HL-60 (cell line): ENCODE measurements at regions not wholly inside any gene's neighbourhood (a gene's known extent, or its start where the extent isn't known, plus 50 kb on each side); places are given as distances from the start of the nearest gene placed in this dataset.

Source experiments
- DNase-seq, 2 experiments: peaks; one replicate each; pipeline ENCODE4 v3.0.0-alpha.2; 2010 to 2020; ENCODE audit warnings: low read depth in 1 of 2, low spot score in 1 of 2
- H3K27ac ChIP-seq: fragments of 250-450 bp; sonication (Bioruptor Pico); replicated peaks from 2 replicates; pipeline ENCODE4 v1.5.1; 2020; ENCODE audit warnings: mild to moderate bottlenecking, moderate library complexity
- H3K27me3 ChIP-seq: fragments of 250-450 bp; sonication (Bioruptor Pico); 2 replicates; pipeline ENCODE4 v1.5.1; 2021; ENCODE audit warnings: mild to moderate bottlenecking, moderate library complexity; ENCODE audit not compliant: insufficient read depth, poor library complexity, severe bottlenecking
- H3K4me3 ChIP-seq: replicated peaks from 2 replicates; pipeline ENCODE4 v1.5.1; 2011; ENCODE audit warnings: mild to moderate bottlenecking, control low read depth, low read length; ENCODE audit not compliant: insufficient read depth
- CTCF ChIP-seq: IDR thresholded peaks from one replicate; pipeline ENCODE4 v1.5.1; 2011; ENCODE audit warnings: low read length, control low read depth, inconsistent platforms; ENCODE audit not compliant: insufficient read depth
- GABPA ChIP-seq: IDR thresholded peaks from 2 replicates; pipeline ENCODE4 v1.6.1; 2012; ENCODE audit warnings: low read depth
- POLR2AphosphoS5 ChIP-seq: IDR thresholded peaks from 2 replicates; pipeline ENCODE4 v1.6.1; 2012; ENCODE audit warnings: low read depth
- REST ChIP-seq: IDR thresholded peaks from 2 replicates; pipeline ENCODE4 v1.6.1; 2012; ENCODE audit warnings: low read depth; ENCODE audit not compliant: insufficient replicate concordance
- SPI1 ChIP-seq: IDR thresholded peaks from 2 replicates; pipeline ENCODE4 v1.6.1; 2012; ENCODE audit warnings: low read depth, mild to moderate bottlenecking, borderline replicate concordance

- TF ChIP-seq REST (no peak), GABPA (no peak), POLR2AphosphoS5 (no peak), SPI1 (no peak), CTCF (no peak)
- no peak for DNase-seq
- H3K4me3 ChIP-seq: no peak overlapping the region
- no peak overlapping the region for H3K27ac ChIP-seq
- H3K27me3 ChIP-seq: no peaks in the 10 kb centered on the region
Measured at GRCh38 chr21:19590044-19590443, 1186.5 kb upstream of the TMPRSS15 start.

GRCh38 chr21:19603011-19603593 lies 1199.5 kb upstream of the TMPRSS15 start:
- no peak for DNase-seq
- no peak for TF ChIP-seq CTCF
- TF ChIP-seq POLR2AphosphoS5: no peak
- TF ChIP-seq REST: no peak
- no peak for TF ChIP-seq GABPA
- TF ChIP-seq SPI1: no peak
- Histone ChIP-seq H3K4me3 (no peak overlapping the region), H3K27me3 (no peaks in the 10 kb centered on the region), H3K27ac (no peak overlapping the region)

- H3K27me3 ChIP-seq: no peaks in the 10 kb centered on the region
- TF ChIP-seq GABPA (no peak), CTCF (no peak), REST (no peak), POLR2AphosphoS5 (no peak), SPI1 (no peak)
- no peak for DNase-seq
- no peak overlapping the region for H3K4me3 ChIP-seq
- no peak overlapping the region for H3K27ac ChIP-seq
Measured at GRCh38 chr21:19608101-19608621, 1204.6 kb upstream of the TMPRSS15 start.
